Erythroblast (primary cell): ENCODE measurements at regions not wholly inside any gene's neighbourhood (a gene's known extent, or its start where the extent isn't known, plus 50 kb on each side); places are given as distances from the start of the nearest gene placed in this dataset.

Experiments
- GATA1 ChIP-seq: IDR thresholded peaks from 2 replicates; pipeline ENCODE4 v1.6.1; 2011; ENCODE audit warnings: low read depth, mild to moderate bottlenecking, control low read depth, low read length, moderate library complexity
- POLR2A ChIP-seq: IDR thresholded peaks from 2 replicates; pipeline ENCODE4 v1.6.1; 2011; ENCODE audit warnings: mild to moderate bottlenecking, low read length

DNA sequence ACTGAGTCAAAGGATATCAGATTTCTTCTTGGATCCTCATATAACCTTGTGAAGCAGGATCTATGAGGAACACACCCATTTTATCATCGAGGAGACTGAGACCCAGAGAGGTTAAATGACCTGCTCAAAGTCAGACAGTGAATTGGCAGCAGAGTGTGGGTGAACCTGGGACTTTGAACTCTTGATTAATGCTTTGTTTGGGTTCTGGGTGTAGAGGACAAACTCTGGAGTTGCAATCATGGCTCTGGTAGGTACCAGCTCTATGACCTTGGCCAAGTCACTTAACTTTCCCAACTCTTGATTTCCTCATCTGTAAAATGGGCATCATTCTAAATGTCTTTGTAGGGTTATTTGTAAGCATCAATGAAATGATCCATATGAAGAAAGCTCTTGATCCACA is 166.4 kb downstream of the HAPSTR1 start:
- TF ChIP-seq POLR2A (no peak), GATA1 (no peak)
